ENCODE measurements at regions not wholly inside any gene's neighbourhood (a gene's known extent, or its start where the extent isn't known, plus 50 kb on each side); places are given as distances from the start of the nearest gene placed in this dataset.
"Not testable (repeated sequence)": the region's sequence is repeated elsewhere in the genome, so short reads cannot be mapped to it uniquely, and the experiment has no call there.

DNA sequence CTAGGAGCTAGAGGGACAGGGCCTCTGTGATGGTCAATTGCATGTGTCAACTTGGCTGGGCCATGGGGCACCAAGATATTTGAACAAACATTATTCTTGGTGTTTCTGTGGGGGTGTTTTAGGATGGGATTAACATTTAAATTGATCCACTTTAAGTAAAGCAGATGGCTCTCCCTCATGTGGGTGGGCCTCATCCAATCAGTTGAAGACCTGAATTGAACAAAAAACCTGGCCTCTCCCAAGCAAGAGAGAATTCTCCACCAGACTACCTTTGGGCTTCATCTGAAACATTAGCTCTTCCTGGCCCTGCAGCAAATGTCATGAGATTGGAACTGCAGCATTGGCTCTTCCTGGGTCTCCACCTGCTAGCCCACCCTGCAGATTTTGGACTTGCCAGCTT lies 207.1 kb upstream of the ATP6AP2 start:
- H3K36me3 Mint-ChIP-seq (ENCODE audit: low read depth): no peaks in the 10 kb centered on the region
- H3K27me3 Mint-ChIP-seq (ENCODE audit: low read depth, poor library complexity): peaks cover 7% of the 10 kb centered on the region
- H3K4me1 Mint-ChIP-seq: no peaks in the 10 kb centered on the region

DNA sequence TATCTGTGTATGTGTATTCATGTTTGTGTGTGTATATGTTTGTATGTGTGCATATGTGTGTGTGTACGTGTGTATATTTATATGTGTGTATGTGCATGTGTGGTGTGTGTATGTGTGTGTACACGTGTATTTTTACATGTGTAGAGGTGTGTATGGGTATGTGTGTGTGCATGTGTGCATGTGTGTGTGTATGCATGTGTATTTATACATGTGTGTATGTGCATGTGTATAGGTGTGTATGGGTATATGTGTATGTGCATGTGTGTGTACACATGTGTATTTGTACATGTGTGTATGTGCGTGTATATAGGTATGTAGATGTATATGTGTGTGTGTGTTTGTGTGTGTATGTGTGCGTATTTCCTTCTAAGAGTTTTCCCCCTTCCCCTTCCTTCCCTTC lies 207.7 kb upstream of the ATP6AP2 start:
- peaks cover 26% of the 10 kb centered on the region for H3K9me3 Mint-ChIP-seq
- peaks cover 6% of the 10 kb centered on the region for H3K27me3 Mint-ChIP-seq (ENCODE audit: low read depth, poor library complexity)
- H3K27ac Mint-ChIP-seq: no peak overlapping the region
- TF ChIP-seq, protein P1, sequence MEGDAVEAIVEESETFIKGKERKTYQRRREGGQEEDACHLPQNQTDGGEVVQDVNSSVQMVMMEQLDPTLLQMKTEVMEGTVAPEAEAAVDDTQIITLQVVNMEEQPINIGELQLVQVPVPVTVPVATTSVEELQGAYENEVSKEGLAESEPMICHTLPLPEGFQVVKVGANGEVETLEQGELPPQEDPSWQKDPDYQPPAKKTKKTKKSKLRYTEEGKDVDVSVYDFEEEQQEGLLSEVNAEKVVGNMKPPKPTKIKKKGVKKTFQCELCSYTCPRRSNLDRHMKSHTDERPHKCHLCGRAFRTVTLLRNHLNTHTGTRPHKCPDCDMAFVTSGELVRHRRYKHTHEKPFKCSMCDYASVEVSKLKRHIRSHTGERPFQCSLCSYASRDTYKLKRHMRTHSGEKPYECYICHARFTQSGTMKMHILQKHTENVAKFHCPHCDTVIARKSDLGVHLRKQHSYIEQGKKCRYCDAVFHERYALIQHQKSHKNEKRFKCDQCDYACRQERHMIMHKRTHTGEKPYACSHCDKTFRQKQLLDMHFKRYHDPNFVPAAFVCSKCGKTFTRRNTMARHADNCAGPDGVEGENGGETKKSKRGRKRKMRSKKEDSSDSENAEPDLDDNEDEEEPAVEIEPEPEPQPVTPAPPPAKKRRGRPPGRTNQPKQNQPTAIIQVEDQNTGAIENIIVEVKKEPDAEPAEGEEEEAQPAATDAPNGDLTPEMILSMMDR (IDR thresholded peaks at IDR 0.05): no peak
- H3K36me3 Mint-ChIP-seq (ENCODE audit: low read depth): no peaks in the 10 kb centered on the region
- DNase-seq: no peak
- H3K4me1 Mint-ChIP-seq: no peaks in the 10 kb centered on the region
- H3K4me3 Mint-ChIP-seq: no peak overlapping the region

More for the DNA sequence above, 207.1 kb upstream of the ATP6AP2 start:
- no peak for DNase-seq
- Mint-ChIP-seq H3K27ac (no peak overlapping the region), H3K4me3 (no peak overlapping the region), H3K9me3 (peaks cover 29% of the 10 kb centered on the region)
- TF ChIP-seq, protein P1 (IDR thresholded peaks at IDR 0.05): no peak

DNA sequence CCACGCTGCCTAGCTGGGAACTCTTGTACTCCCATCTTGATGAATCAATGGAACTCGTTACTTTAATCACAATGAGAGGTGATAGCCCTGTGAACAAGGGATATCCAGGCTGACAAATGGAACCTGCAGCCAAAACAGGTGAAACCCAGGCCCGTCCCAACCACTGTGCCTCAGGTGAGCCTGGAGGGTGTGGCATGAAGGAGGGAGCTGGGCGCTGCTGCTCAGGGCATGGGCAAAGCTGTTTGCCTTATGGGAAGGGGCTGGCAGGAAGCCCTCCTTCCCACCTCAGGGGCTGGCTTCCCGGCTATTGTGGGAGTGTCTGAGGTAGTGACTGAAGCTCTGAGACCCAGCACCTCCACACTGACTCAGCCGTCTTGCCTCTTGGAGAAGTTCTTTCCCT lies 209.4 kb upstream of the ATP6AP2 start:
- DNase-seq: no peak
- no peak overlapping the region for H3K27ac Mint-ChIP-seq

DNA sequence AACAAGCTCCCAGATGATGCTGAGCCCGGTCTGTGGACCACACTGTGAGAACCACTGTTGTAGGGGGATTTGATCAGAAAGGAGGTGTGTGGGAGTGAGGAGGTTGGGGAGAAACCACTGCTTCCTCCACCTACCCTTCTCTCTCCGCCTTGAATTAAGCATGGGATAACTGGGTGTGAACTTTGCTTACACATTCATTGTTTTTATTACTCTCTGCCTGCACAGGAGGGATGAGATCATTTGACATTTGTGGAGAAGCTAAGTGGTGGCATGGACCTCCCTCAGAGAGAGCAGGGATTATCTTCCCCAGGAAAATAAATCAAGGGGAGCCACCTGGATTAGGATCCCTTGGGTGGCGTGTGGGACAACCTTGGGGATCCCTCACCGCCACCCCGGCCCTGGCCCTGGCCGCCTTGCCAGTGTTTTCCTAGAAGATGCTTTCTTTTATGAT lies 212.1 kb upstream of the ATP6AP2 start:
- no peak for DNase-seq
- TF ChIP-seq, protein P1 (IDR thresholded peaks at IDR 0.05): no peak
- no peak overlapping the region for H3K4me3 Mint-ChIP-seq
- peaks cover 5% of the 10 kb centered on the region for H3K27me3 Mint-ChIP-seq (ENCODE audit: low read depth, poor library complexity)
- H3K4me1 Mint-ChIP-seq: no peaks in the 10 kb centered on the region
- no peaks in the 10 kb centered on the region for H3K36me3 Mint-ChIP-seq (ENCODE audit: low read depth)
- peaks cover 55% of the 10 kb centered on the region for H3K9me3 Mint-ChIP-seq
- no peak overlapping the region for H3K27ac Mint-ChIP-seq

More for the DNA sequence above, 209.4 kb upstream of the ATP6AP2 start:
- Mint-ChIP-seq H3K36me3 (ENCODE audit: low read depth) (no peaks in the 10 kb centered on the region), H3K27me3 (ENCODE audit: low read depth, poor library complexity) (peaks cover 8% of the 10 kb centered on the region), H3K9me3 (peaks cover 33% of the 10 kb centered on the region), H3K4me3 (no peak overlapping the region), H3K4me1 (no peaks in the 10 kb centered on the region)
- TF ChIP-seq, protein P1 (IDR thresholded peaks at IDR 0.05): no peak

DNA sequence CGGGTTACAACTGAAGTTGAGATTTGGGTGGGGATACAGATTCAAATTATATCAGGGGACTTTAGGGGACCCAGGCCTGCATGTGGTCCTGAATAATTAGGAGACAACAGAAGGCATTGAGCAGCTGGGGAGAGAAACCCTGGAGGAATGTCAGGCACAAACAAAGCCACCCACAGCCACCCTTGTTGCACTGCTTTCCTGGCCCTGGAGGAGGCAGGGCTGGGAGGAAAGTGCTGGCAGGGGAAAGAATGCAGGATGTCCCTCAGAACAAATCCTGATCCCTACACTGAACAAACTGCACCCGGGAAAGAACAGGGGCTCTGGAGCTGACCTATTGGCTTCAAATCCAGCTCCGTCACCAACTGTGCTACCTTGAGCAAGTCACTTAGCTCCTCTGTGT lies 214.1 kb upstream of the ATP6AP2 start:
- DNase-seq: no peak
- no peak overlapping the region for H3K4me3 Mint-ChIP-seq
- no peaks in the 10 kb centered on the region for H3K4me1 Mint-ChIP-seq
- no peak overlapping the region for H3K27ac Mint-ChIP-seq
- no peaks in the 10 kb centered on the region for H3K36me3 Mint-ChIP-seq (ENCODE audit: low read depth)
- peaks cover 5% of the 10 kb centered on the region for H3K27me3 Mint-ChIP-seq (ENCODE audit: low read depth, poor library complexity)
- H3K9me3 Mint-ChIP-seq: peaks cover 59% of the 10 kb centered on the region
- TF ChIP-seq, protein P1 (IDR thresholded peaks at IDR 0.05): no peak

DNA sequence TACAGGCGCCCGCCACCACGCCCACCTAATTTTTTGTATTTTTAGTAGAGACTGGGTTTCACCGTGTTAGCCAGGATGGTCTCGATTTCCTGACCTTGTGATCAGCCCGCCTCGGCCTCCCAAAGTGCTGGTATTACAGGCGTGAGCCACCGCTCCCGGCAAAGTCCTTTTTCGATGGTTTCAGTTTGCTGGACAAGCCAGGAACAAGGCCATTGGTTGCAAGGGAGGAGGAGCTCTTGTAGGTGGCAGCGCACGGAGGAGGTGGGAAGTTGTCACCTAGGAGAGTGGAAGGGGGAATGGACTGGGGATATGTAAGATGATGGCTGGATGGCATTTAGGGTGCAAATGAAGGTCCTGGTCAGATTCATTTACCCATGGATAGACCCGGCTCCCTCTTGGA lies 218.5 kb upstream of the ATP6AP2 start:
- H3K27me3 Mint-ChIP-seq (ENCODE audit: low read depth, poor library complexity); H3K36me3 Mint-ChIP-seq (ENCODE audit: low read depth); H3K4me1 Mint-ChIP-seq; DNase-seq; H3K4me3 Mint-ChIP-seq; H3K27ac Mint-ChIP-seq: not testable (repeated sequence)
- peaks cover 74% of the 10 kb centered on the region for H3K9me3 Mint-ChIP-seq

All from nephron progenitor cell (in vitro differentiated cells).